Liver (tissue), 8 donors: ENCODE measurements at regions not wholly inside any gene's neighbourhood (a gene's known extent, or its start where the extent isn't known, plus 50 kb on each side); places are given as distances from the start of the nearest gene placed in this dataset.

ENCODE experiments used
- DNase-seq: peaks from one replicate; pipeline ENCODE4 v3.0.0-alpha.2; 2017; ENCODE audit warnings: low spot score
- H3K27ac ChIP-seq, 2 donors: one replicate each; pipeline ENCODE4 v1.7.0; 2013; ENCODE audit warnings: inconsistent platforms in 2 of 2, low read length in 2 of 2, control low read depth in 1 of 2, low read depth in 1 of 2, mild to moderate bottlenecking in 1 of 2
- H3K27me3 ChIP-seq, 4 donors: one replicate each; pipeline versions ENCODE4 v1.6.1 to v1.7.0; 2013; ENCODE audit warnings: low read length in 3 of 4, inconsistent platforms in 1 of 4, mild to moderate bottlenecking in 1 of 4, moderate library complexity in 1 of 4; ENCODE audit not compliant: control insufficient read depth in 4 of 4, insufficient read depth in 4 of 4
- H3K36me3 ChIP-seq, 4 donors: one replicate each; pipeline versions ENCODE4 v1.6.1 to v1.7.0; 2013; ENCODE audit warnings: low read length in 3 of 4, mild to moderate bottlenecking in 3 of 4, low read depth in 1 of 4, moderate library complexity in 1 of 4; ENCODE audit not compliant: control insufficient read depth in 4 of 4, insufficient read depth in 3 of 4
- H3K4me1 ChIP-seq, 4 donors: one replicate each; pipeline versions ENCODE4 v1.6.1 to v1.7.0; 2013; ENCODE audit warnings: low read length in 3 of 4, mild to moderate bottlenecking in 3 of 4, moderate library complexity in 1 of 4; ENCODE audit not compliant: control insufficient read depth in 4 of 4, insufficient read depth in 4 of 4
- H3K4me3 ChIP-seq, 3 donors: one replicate each; pipeline versions ENCODE4 v1.6.1 to v1.7.0; 2013; ENCODE audit warnings: low read length in 3 of 3, control low read depth in 1 of 3, low read depth in 1 of 3, mild to moderate bottlenecking in 1 of 3
- H3K9ac ChIP-seq, 2 donors: one replicate each; pipeline ENCODE4 v1.7.0; 2013; ENCODE audit warnings: low read length in 2 of 2, mild to moderate bottlenecking in 2 of 2, moderate library complexity in 2 of 2, control low read depth in 1 of 2, low read depth in 1 of 2
- H3K9me3 ChIP-seq, 4 donors: one replicate each; pipeline versions ENCODE4 v1.6.1 to v1.7.0; 2013; ENCODE audit warnings: low read length in 3 of 4; ENCODE audit not compliant: control insufficient read depth in 4 of 4
- ATF3 ChIP-seq: IDR thresholded peaks from 2 replicates; pipeline ENCODE4 v1.6.1; 2016; ENCODE audit warnings: antibody characterized with exemption
- CTCF ChIP-seq: fragments of 150-350 bp; IDR thresholded peaks from 2 replicates; pipeline ENCODE4 v1.5.1; 2017; ENCODE audit warnings: improper control_type of control experiment, low read depth, low read length; ENCODE audit not compliant: missing input control
- EGR1 ChIP-seq, 2 donors: IDR thresholded peaks; 2 replicates each; pipeline ENCODE4 v1.6.1; 2016 to 2018; ENCODE audit warnings: antibody characterized with exemption in 2 of 2, low read depth in 2 of 2
- FOXA1 ChIP-seq: IDR thresholded peaks from 2 replicates; pipeline ENCODE4 v1.6.1; 2016; ENCODE audit warnings: antibody characterized with exemption
- FOXA2 ChIP-seq: IDR thresholded peaks from 2 replicates; pipeline ENCODE4 v1.6.1; 2016; ENCODE audit warnings: antibody characterized with exemption
- GABPA ChIP-seq, 2 donors: IDR thresholded peaks in 1 of 2; conservative IDR thresholded peaks in 1 of 2; 2 replicates each; pipeline ENCODE4 v1.6.1; 2016; ENCODE audit warnings: antibody characterized with exemption in 2 of 2, mild to moderate bottlenecking in 1 of 2, moderate library complexity in 1 of 2
- HNF4A ChIP-seq, 2 donors: conservative IDR thresholded peaks; 2 replicates each; pipeline ENCODE4 v1.6.1; 2016; ENCODE audit warnings: antibody characterized with exemption in 2 of 2, mild to moderate bottlenecking in 2 of 2
- HNF4G ChIP-seq: IDR thresholded peaks from 2 replicates; pipeline ENCODE4 v1.6.1; 2016; ENCODE audit warnings: antibody characterized with exemption
- JUND ChIP-seq, 2 donors: IDR thresholded peaks; 2 replicates each; pipeline ENCODE4 v1.6.1; 2016; ENCODE audit warnings: antibody characterized with exemption in 2 of 2
- MAX ChIP-seq: IDR thresholded peaks from 2 replicates; pipeline ENCODE4 v1.6.1; 2016; ENCODE audit warnings: antibody characterized with exemption
- NR2F2 ChIP-seq: IDR thresholded peaks from 2 replicates; pipeline ENCODE4 v1.6.1; 2016; ENCODE audit warnings: antibody characterized with exemption
- RAD21 ChIP-seq, 2 donors: IDR thresholded peaks; 2 replicates each; pipeline ENCODE4 v1.6.1; 2016; ENCODE audit warnings: antibody characterized with exemption in 2 of 2, mild to moderate bottlenecking in 2 of 2
- REST ChIP-seq: IDR thresholded peaks from 2 replicates; pipeline ENCODE4 v1.6.1; 2016; ENCODE audit warnings: antibody characterized with exemption, mild to moderate bottlenecking
- RXRA ChIP-seq, 2 donors: IDR thresholded peaks; 2 replicates each; pipeline ENCODE4 v1.6.1; 2017 to 2018; ENCODE audit warnings: antibody characterized with exemption in 2 of 2, mild to moderate bottlenecking in 1 of 2
- TAF1 ChIP-seq: conservative IDR thresholded peaks from 2 replicates; pipeline ENCODE4 v1.6.1; 2016; ENCODE audit warnings: antibody characterized with exemption, mild to moderate bottlenecking
- YY1 ChIP-seq: IDR thresholded peaks from 2 replicates; pipeline ENCODE4 v1.6.1; 2016; ENCODE audit warnings: antibody characterized with exemption, mild to moderate bottlenecking
- ZBTB33 ChIP-seq: IDR thresholded peaks from 2 replicates; pipeline ENCODE4 v1.6.1; 2016; ENCODE audit warnings: antibody characterized with exemption
- WGBS: extraction: QIAGEN DNeasy Blood & Tissue Kit; methylation state at CpG from one replicate; pipeline ENCODE4 v1.1.7; 2013; 5-methylcytosine and 5-hydroxymethylcytosine counted together
- donor health status: healthy.
- donor health status: healthy.
- donor health status: healthy.
- donor health status: healthy.
- donor health status: healthy.

- Histone ChIP-seq H3K4me3 (no peak overlapping the region), H3K27me3 (no peaks in the 10 kb centered on the region), H3K27ac (no peak overlapping the region), H3K36me3 (no peaks in the 10 kb centered on the region), H3K9ac (no peak overlapping the region), H3K4me1 (no peaks in the 10 kb centered on the region), H3K9me3 (no peaks in the 10 kb centered on the region)
- no peak for DNase-seq
- TF ChIP-seq EGR1 (IDR thresholded peaks at IDR 0.05; ENCODE audit: low read depth in 2 of 2) (no peak), FOXA2 (no peak), ZBTB33 (no peak), ATF3 (no peak), REST (no peak), TAF1 (no peak), HNF4G (no peak), RAD21 (IDR thresholded peaks at IDR 0.05) (no peak), RXRA (IDR thresholded peaks at IDR 0.05) (no peak), GABPA (IDR thresholded peaks at IDR 0.05 in 1 of 2, conservative IDR thresholded peaks at IDR 0.05 in 1 of 2) (no peak), YY1 (no peak), FOXA1 (no peak), NR2F2 (no peak), MAX (no peak), HNF4A (conservative IDR thresholded peaks at IDR 0.05) (no peak), JUND (IDR thresholded peaks at IDR 0.05) (no peak), CTCF (no peak)
- 51% methylated on average over 4 of the region's 4 CpGs for WGBS
Measured at GRCh38 chr11:28976801-28977145, 868.6 kb downstream of the METTL15 start.
